GM19467 (cell line): ENCODE measurements at regions not wholly inside any gene's neighbourhood (a gene's known extent, or its start where the extent isn't known, plus 50 kb on each side); places are given as distances from the start of the nearest gene placed in this dataset.
"Not testable (repeated sequence)": the region's sequence is repeated elsewhere in the genome, so short reads cannot be mapped to it uniquely, and the experiment has no call there.

Experiments used
- ATAC-seq: cut with Tn5 transposase; IDR thresholded peaks from one replicate; pipeline ENCODE4 v1.9.1; 2021; ENCODE audit warnings: mild to moderate bottlenecking, moderate library complexity; ENCODE audit not compliant: unreplicated experiment

DNA sequence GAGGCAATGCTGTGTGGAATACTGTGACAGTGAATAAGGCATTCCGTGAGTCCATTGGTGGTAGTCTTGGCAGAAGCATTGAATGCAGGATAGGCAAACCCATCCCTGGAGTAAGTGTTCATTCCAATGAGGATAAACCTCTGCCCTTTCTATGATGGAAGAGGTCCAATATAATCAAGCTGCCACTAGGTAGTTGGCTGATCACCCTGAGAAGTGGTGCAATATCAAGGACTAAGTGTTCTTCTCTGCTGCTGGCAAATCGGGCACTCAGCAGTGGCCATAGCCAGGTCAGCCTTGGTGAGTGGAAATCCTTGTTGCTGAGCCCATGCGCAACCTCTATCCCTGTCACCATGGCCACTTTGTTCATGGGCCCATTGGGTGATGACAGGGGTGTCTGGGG lies 70.1 kb downstream of the FBXO4 start:
- ATAC-seq: no peak

GRCh38 chr5:42001673-42002072 lies 76.6 kb downstream of the FBXO4 start:
- no peak for ATAC-seq

DNA sequence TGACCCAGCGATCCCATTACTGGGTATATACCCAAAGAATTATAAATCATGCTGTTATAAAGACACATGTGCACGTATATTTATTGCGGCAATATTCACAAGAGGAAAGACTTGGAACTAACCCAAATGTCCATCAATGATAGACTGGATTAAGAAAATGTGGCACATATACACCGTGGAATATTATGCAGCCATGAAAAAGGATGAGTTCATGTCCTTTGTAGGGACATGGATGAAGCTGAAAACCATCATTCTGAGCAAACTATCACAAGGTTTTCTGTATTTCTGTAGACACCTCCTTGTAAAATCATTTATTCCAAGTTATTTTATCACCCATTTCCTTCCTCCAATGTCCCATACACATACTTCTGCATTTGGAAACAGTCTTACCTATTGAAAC lies 78.8 kb downstream of the FBXO4 start:
- ATAC-seq: not testable (repeated sequence)

GRCh38 chr5:42005561-42006153 lies 80.6 kb downstream of the FBXO4 start:
- peak; percentile 76 for ATAC-seq

- ATAC-seq: no peak
Measured at GRCh38 chr5:42013561-42013960, 88.5 kb downstream of the FBXO4 start.

DNA sequence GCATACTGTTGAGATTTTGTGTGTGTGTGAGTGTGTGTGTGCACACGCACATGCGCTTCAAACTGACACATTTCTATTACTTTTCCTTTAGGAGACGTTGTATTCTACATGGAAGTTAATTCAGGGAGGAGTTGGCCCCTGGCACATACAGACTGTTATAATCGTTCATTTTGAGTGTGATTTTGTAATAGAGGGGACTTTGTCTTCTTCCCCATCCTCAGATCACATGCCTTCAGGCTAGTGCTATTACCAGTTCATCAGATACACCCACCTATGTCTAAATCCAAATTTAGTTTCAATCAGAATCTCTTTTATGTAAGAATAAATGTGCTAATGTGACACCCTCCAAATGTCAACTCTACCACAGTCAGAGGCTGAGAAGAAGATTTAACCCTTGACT lies 90.2 kb downstream of the FBXO4 start:
- no peak for ATAC-seq

GRCh38 chr5:42015681-42016080 lies 90.6 kb downstream of the FBXO4 start:
- ATAC-seq: no peak

DNA sequence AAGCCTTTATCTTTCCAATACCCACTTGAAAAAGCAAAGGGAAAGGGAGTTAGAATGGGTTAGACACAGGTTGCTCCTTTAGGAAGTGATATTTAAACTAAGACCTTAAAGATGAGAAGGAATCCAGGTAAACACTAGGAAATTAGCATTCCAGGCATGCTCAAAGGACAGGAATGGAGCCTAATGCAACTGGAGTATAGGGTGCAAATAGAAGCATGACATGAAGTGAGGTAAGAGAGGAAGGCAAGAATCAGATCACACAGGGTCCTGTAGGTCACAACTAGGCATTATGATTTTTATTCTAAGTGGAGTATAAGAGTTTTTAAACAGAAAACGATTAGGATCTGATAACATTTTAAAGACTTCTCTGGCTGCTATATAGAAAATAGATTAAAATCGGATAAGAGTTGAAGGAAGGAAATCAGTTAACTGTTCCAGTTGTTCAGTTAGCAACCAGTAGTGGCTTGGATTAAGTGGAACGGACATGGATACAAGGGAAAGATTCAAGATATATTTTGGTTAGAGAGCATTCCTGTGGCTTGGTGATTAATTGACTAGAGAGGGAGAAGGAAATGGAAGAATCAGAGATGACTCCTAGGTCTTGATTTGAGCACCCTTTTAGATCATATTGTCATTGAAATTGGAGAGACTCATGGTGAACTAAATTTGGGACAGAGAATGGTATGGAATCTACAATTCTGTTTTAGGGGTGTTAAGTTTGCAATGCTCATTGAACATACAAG lies 95.9 kb downstream of the FBXO4 start:
- ATAC-seq: no peak

GRCh38 chr5:42021923-42022322 lies 96.8 kb downstream of the FBXO4 start:
- ATAC-seq: no peak

GRCh38 chr5:42022383-42022972 lies 97.4 kb downstream of the FBXO4 start:
- ATAC-seq: no peak

DNA sequence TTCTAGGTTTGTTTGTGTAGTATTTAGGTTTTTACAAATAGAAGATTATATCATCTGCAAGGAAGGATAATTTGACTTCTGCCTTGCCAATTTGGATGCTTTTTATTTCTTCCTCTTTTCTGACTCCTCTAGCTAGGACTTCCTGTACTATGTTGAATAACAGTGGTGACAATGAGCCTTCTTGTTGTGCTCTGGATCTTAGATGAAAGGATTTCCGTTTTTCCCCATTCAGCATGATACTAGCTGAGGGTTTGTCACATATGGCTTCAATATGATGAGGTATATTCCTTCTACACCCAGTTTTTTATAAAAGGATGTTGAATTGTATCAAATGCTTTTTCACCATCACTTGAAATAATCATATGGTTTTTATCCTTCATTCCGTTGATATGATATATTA lies 101.4 kb downstream of the FBXO4 start:
- no peak for ATAC-seq

DNA sequence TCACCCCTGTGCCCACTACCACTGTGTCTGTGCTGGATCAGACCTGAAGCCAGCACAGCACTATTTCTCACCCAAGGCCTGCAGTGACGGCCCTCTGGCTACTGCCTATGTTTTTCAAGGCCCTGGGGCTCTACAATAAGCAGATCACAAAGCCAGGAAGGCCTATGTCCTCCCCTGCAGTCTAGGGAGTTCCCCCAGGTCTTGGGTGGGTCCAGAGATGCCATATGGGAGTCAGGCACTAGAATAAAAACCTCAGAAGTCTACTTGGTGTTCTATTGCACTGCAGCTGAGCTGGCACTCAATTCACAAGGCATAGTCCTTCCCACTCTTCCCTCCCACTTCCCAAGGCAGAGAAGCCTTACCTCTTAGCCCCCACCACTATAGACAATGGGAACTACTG lies 107.1 kb downstream of the FBXO4 start:
- ATAC-seq: no peak

GRCh38 chr5:42035526-42035925 lies 110.4 kb downstream of the FBXO4 start:
- ATAC-seq: no peak

- ATAC-seq: no peak
Measured at GRCh38 chr5:42036379-42036778, 111.3 kb downstream of the FBXO4 start.

- ATAC-seq: no peak
Measured at GRCh38 chr5:42037379-42037932, 112.4 kb downstream of the FBXO4 start.

DNA sequence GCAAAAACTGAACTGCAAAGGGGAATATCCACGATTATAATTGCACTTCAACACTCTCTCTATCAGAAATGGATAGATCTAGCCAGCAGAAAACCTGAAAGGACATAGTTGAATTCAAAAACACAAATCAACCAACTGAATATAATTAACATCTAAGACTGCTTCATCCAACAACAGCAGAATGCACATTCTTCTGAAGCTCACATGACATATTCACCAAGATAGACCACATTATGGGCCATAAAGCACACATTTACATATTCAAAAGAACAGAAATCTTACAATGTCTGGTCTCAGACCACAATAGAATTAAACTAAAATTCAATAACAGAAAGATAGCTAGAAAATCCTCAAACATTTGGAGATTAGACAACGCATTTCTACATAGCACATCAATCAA lies 118.3 kb downstream of the FBXO4 start:
- ATAC-seq: no peak

DNA sequence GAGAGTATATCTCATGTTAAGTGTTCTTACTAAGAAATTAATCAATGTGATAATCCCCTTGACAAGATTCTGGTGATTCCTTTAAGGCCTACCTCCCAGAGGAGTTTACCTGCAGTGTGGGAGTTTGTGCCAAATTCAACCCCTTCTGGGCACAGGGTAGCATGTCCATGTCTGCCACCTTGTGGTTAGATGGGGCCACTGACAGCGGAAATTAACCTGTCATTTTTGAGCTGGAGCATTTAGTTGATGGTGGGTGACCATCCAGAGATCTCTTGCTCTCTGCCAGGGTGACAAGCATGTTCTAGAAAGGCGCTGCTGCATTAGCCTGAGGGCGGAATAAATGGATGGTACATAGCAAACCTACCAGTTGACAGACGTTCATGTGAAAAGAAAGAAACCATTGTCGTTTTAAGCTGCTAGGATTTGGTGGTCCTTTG lies 132.2 kb downstream of the FBXO4 start:
- peak; percentile 94 for ATAC-seq

DNA sequence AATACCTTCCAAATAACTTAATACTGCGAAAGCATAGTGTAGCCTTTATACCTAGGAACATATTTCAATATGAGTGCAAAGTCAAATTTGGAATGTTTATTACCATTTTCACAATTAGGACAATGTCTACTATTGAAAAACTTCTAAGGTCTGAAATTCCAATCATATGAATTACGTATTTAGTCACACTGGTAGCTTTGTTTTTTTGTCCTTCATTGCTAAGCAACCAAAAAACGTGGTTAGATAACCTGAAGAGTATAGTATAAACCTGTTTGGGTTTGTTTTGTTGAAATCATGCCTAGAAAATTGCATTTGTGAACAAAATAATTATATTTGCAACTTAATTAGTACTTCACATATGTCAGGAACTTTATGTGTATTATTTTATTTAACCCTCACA lies 134.2 kb downstream of the FBXO4 start:
- ATAC-seq: no peak

DNA sequence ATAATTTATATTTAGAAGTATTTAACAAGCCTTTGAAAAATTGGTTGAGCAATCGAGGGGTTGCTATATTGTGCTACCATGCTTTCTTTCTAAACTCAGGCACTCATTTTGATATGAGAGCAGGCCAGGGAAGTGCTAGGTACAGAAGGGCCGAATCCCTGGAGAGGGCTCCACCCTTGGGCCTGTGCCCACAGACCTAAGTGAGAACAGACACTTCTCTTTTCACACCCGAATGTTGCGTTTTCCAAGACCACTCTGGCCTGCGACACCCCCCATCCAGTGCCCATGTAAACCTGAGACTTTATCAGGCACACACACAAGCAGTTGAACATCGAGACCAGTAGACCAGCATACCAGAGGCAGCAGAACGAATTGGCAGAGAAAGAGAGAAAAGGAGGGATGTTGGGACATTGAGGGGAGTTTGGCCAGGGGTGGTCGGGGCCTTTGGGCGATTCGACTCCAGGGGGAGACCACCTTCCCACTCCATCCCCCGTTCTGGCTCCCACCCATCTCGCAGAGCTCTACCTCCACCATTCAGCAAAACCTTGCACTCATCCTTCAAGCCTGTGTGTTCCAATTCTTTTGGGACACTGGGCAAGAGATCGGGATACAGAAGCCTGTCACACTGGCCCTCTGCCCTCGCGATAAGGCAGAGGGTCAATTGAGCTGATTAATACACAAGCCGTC lies 134.8 kb downstream of the FBXO4 start:
- no peak for ATAC-seq

DNA sequence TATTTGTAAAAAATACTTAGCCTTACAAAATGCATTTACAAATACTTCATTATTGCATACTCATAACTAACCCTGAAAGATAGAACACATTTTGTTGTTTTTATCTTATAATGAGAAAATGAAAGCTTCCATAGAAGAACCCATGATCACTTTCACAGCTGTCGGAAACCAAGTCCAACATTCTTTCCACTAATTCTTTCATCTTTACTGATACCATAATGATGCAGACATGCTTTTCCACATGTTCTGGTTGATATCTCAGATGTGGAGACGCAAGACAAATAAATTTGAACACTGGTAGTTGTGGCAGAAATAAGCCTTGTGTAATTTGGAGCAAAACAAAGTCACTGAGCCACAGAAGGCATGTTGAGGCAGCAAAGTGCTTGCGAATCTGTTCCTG lies 136.0 kb downstream of the FBXO4 start:
- ATAC-seq: no peak

GRCh38 chr5:42064821-42065220 lies 139.7 kb downstream of the FBXO4 start:
- no peak for ATAC-seq
